K562 (cell line): ENCODE measurements at regions not wholly inside any gene's neighbourhood (a gene's known extent, or its start where the extent isn't known, plus 50 kb on each side); places are given as distances from the start of the nearest gene placed in this dataset.

ENCODE experiments used
- CBX5 ChIP-seq: IDR thresholded peaks from 2 replicates; pipeline ENCODE4 v1.6.1; 2014; ENCODE audit warnings: low read depth, borderline replicate concordance
- CREB1 ChIP-seq, 2 experiments: sonication (generic) in 1 of 2; formaldehyde crosslinking in 1 of 2; IDR thresholded peaks; 2 replicates each; pipeline versions ENCODE4 v1.6.1 to v1.8.0; 2012 to 2022; ENCODE audit warnings: inconsistent platforms in 1 of 2, mild to moderate bottlenecking in 1 of 2, missing genetic modification reagents in 1 of 2, moderate library complexity in 1 of 2
- E2F4 ChIP-seq: sonication (generic); formaldehyde crosslinking; IDR thresholded peaks from 2 replicates; pipeline ENCODE4 v1.8.0; 2022; ENCODE audit warnings: mild to moderate bottlenecking, low read depth, missing genetic modification reagents
- FOXM1 ChIP-seq, 2 experiments: fragments of 450-650 bp in 1 of 2; sonication (generic) in 1 of 2; formaldehyde crosslinking in 1 of 2; IDR thresholded peaks; 2 replicates each; pipeline versions ENCODE4 v1.6.1 to v1.9.0; 2017 to 2022; ENCODE audit warnings: low read depth in 2 of 2, mild to moderate bottlenecking in 2 of 2, missing genetic modification reagents in 1 of 2, moderate library complexity in 1 of 2
- HDAC6 ChIP-seq: IDR thresholded peaks from 2 replicates; pipeline ENCODE4 v1.6.1; 2012; ENCODE audit warnings: low read depth, mild to moderate bottlenecking, control low read depth, inconsistent platforms, low read length, moderate library complexity
- KLF6 ChIP-seq: fragments of 250-450 bp; sonication (Bioruptor Pico); IDR thresholded peaks from 2 replicates; pipeline ENCODE4 v1.4.0; 2020; ENCODE audit warnings: mild to moderate bottlenecking, moderate library complexity, borderline replicate concordance
- STAT5A ChIP-seq: IDR thresholded peaks from 2 replicates; pipeline ENCODE4 v1.6.1; 2012; ENCODE audit warnings: low read length, inconsistent platforms, borderline replicate concordance
- TCF7 ChIP-seq: sonication (generic); IDR thresholded peaks from 2 replicates; pipeline ENCODE4 v1.6.1; 2016; ENCODE audit warnings: antibody characterized with exemption, borderline replicate concordance
- TRIM25 ChIP-seq: fragments of 450-650 bp; IDR thresholded peaks from 2 replicates; pipeline ENCODE4 v1.7.0; 2016; ENCODE audit warnings: borderline replicate concordance
- XRCC3 ChIP-seq: fragments of 450-650 bp; IDR thresholded peaks from 2 replicates; pipeline ENCODE4 v1.6.1; 2017; ENCODE audit warnings: mild to moderate bottlenecking, moderate library complexity
- YBX1 ChIP-seq: fragments of 450-650 bp; IDR thresholded peaks from 2 replicates; pipeline ENCODE4 v1.7.1; 2016; ENCODE audit warnings: mild to moderate bottlenecking
- ZBTB49 ChIP-seq: sonication (generic); formaldehyde crosslinking; IDR thresholded peaks from 2 replicates; pipeline ENCODE4 v1.8.0; 2022; ENCODE audit warnings: missing genetic modification reagents, mild to moderate bottlenecking, borderline replicate concordance
- ZC3H4 ChIP-seq: sonication (generic); formaldehyde crosslinking; IDR thresholded peaks from 2 replicates; pipeline ENCODE4 v1.9.0; 2021; ENCODE audit warnings: missing genetic modification reagents, borderline replicate concordance
- ZKSCAN8 ChIP-seq: fragments of 200-800 bp; sonication (Bioruptor generic); IDR thresholded peaks from 2 replicates; pipeline ENCODE4 v1.6.1; 2016; ENCODE audit warnings: missing genetic modification characterization, missing compliant biosample characterization
- ZNF445 ChIP-seq: fragments of 250-450 bp; sonication (Bioruptor Pico); IDR thresholded peaks from 2 replicates; pipeline ENCODE4 v1.4.0; 2020; ENCODE audit warnings: low read depth, mild to moderate bottlenecking, moderate library complexity
- ZNF830 ChIP-seq: fragments of 250-450 bp; sonication (Bioruptor Pico); IDR thresholded peaks from 2 replicates; pipeline ENCODE4 v1.5.0; 2021; ENCODE audit warnings: mild to moderate bottlenecking
- TF ChIP-seq, protein P1 (sequence below): fragments of 200-400 bp; formaldehyde crosslinking; IDR thresholded peaks from 2 replicates; pipeline ENCODE4 v1.6.1; 2017; ENCODE audit warnings: mild to moderate bottlenecking, low read depth, low read length, moderate library complexity
- TF ChIP-seq, protein P2 (sequence below): fragments of 250-450 bp; sonication (Bioruptor Pico); IDR thresholded peaks from 2 replicates; pipeline ENCODE4 v1.4.0; 2020

GRCh38 chr16:85420501-85421337 is 192.4 kb upstream of the GSE1 start (continued):
- peak; percentile 75 for TF ChIP-seq CREB1 (IDR thresholded peaks at IDR 0.05)
- peak; percentile 90 for TF ChIP-seq CREB1 (CRISPR knock-in tag; IDR thresholded peaks at IDR 0.05)
- TF ChIP-seq ZKSCAN8 (CRISPR knock-in tag), result no peak
- TF ChIP-seq TCF7, result peak; percentile 85; the same call in 1 of the 2 replicates
- TF ChIP-seq ZNF830, result peak; percentile 92; the same call in 1 of the 2 replicates
- TF ChIP-seq CBX5, result peak; percentile 10; the same call in 1 of the 2 replicates
- TF ChIP-seq TRIM25, result no peak
- no peak; the same call in 1 of the 2 replicates for TF ChIP-seq ZC3H4 (CRISPR knock-in tag)
- TF ChIP-seq E2F4, result no peak
- TF ChIP-seq ZNF445 (CRISPR knock-in tag), result peak; percentile 50; the same call in 1 of the 2 replicates
- TF ChIP-seq FOXM1 (IDR thresholded peaks at IDR 0.05; ENCODE audit: low read depth), result peak; percentile 80
- peak; percentile 89; the same call in 1 of the 2 replicates for TF ChIP-seq FOXM1 (CRISPR knock-in tag; IDR thresholded peaks at IDR 0.05; ENCODE audit: low read depth)
- no peak for TF ChIP-seq STAT5A
- TF ChIP-seq, protein P1, sequence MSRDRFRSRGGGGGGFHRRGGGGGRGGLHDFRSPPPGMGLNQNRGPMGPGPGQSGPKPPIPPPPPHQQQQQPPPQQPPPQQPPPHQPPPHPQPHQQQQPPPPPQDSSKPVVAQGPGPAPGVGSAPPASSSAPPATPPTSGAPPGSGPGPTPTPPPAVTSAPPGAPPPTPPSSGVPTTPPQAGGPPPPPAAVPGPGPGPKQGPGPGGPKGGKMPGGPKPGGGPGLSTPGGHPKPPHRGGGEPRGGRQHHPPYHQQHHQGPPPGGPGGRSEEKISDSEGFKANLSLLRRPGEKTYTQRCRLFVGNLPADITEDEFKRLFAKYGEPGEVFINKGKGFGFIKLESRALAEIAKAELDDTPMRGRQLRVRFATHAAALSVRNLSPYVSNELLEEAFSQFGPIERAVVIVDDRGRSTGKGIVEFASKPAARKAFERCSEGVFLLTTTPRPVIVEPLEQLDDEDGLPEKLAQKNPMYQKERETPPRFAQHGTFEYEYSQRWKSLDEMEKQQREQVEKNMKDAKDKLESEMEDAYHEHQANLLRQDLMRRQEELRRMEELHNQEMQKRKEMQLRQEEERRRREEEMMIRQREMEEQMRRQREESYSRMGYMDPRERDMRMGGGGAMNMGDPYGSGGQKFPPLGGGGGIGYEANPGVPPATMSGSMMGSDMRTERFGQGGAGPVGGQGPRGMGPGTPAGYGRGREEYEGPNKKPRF, result no peak
- TF ChIP-seq, protein P2, sequence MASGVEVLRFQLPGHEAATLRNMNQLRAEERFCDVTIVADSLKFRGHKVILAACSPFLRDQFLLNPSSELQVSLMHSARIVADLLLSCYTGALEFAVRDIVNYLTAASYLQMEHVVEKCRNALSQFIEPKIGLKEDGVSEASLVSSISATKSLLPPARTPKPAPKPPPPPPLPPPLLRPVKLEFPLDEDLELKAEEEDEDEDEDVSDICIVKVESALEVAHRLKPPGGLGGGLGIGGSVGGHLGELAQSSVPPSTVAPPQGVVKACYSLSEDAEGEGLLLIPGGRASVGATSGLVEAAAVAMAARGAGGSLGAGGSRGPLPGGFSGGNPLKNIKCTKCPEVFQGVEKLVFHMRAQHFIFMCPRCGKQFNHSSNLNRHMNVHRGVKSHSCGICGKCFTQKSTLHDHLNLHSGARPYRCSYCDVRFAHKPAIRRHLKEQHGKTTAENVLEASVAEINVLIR, result no peak
- TF ChIP-seq HDAC6, result no peak
- TF ChIP-seq YBX1, result no peak
- no peak for TF ChIP-seq ZBTB49
- TF ChIP-seq XRCC3, result no peak
- no peak; the same call in 1 of the 2 replicates for TF ChIP-seq KLF6 (CRISPR knock-in tag)
